Heart left ventricle (tissue), 16 donors: ENCODE measurements at regions not wholly inside any gene's neighbourhood (a gene's known extent, or its start where the extent isn't known, plus 50 kb on each side); places are given as distances from the start of the nearest gene placed in this dataset.

Experiments
- ATAC-seq, 4 donors: fragments of 200-7000 bp; cut with Tn5 transposase; one replicate each; pipeline ENCODE4 v1.9.1; 2020 to 2022; ENCODE audit warnings: moderate library complexity in 4 of 4, mild to moderate bottlenecking in 3 of 4, moderate number of reproducible peaks in 1 of 4
- DNase-seq, 5 donors: peaks; one replicate each; pipeline ENCODE4 v3.0.0-alpha.2; 2020
- H3K27ac ChIP-seq, 12 donors: fragments of 200-600 bp; sonication (generic) in 4 of 12; one replicate each; pipeline versions ENCODE4 v1.5.0 to v1.8.0; 2016 to 2022; ENCODE audit warnings: mild to moderate bottlenecking in 2 of 12
- H3K27me3 ChIP-seq, 9 donors: fragments of 200-600 bp; sonication (generic) in 2 of 9; one replicate each; pipeline versions ENCODE4 v1.5.1 to v1.8.0; 2016 to 2022; ENCODE audit warnings: mild to moderate bottlenecking in 3 of 9
- H3K36me3 ChIP-seq, 9 donors: fragments of 200-600 bp; sonication (generic) in 2 of 9; one replicate each; pipeline versions ENCODE4 v1.5.0 to v1.8.0; 2018 to 2022; ENCODE audit warnings: mild to moderate bottlenecking in 2 of 9
- H3K4me1 ChIP-seq, 12 donors: fragments of 200-600 bp; sonication (generic) in 4 of 12; one replicate each; pipeline versions ENCODE4 v1.5.0 to v1.8.0; 2016 to 2022; ENCODE audit warnings: mild to moderate bottlenecking in 3 of 12
- H3K4me3 ChIP-seq, 12 donors: fragments of 200-600 bp; sonication (generic) in 4 of 12; one replicate each; pipeline versions ENCODE4 v1.5.0 to v1.8.0; 2017 to 2022; ENCODE audit warnings: mild to moderate bottlenecking in 9 of 12, moderate library complexity in 4 of 12
- H3K9me3 ChIP-seq, 12 donors: fragments of 200-600 bp; sonication (generic) in 4 of 12; one replicate each; pipeline versions ENCODE4 v1.5.0 to v1.8.0; 2016 to 2022; ENCODE audit warnings: mild to moderate bottlenecking in 1 of 12
- POLR2A ChIP-seq, 2 donors: fragments of 450-650 bp; IDR thresholded peaks; one replicate each; pipeline ENCODE4 v1.6.1; 2017; ENCODE audit warnings: antibody characterized with exemption in 2 of 2, mild to moderate bottlenecking in 2 of 2, moderate library complexity in 2 of 2
- WGBS, 4 donors: extraction: QIAGEN DNeasy Blood & Tissue Kit in 2 of 4; methylation state at CpG; one replicate each; pipeline versions ENCODE4 v1.1.5 to v1.1.7; 2013 to 2018; 5-methylcytosine and 5-hydroxymethylcytosine counted together
- intact Hi-C, 10 donors: fragments of 100-400 bp; cut with DNase I; formaldehyde crosslinking; loops; one replicate each; pipeline versions ENCODE4 v1.11.1 to v1.14.2; 2022
- TF ChIP-seq, protein P1 (sequence below), 12 donors: fragments of 200-600 bp; sonication (generic) in 4 of 12; IDR thresholded peaks; one replicate each; pipeline versions ENCODE4 v1.5.0 to v1.8.0; 2018 to 2022; ENCODE audit warnings: antibody characterized with exemption in 12 of 12, mild to moderate bottlenecking in 5 of 12
- donor health status: ischemic (EF 13 %, LVEDD 7.1; RV severe dilation, severe dysfunction).
- donor health status: healthy with polysubstance abuse.
- donor health status: DM: no; HTN: yes; CAD: no.
- donor health status: DM: no; HTN: no; CAD: no.
- donor health status: ischemic (EF 25% LVEDD 6.9; RV normal size, moderate dysfunction).
- donor health status: ischemic (EF 25% LVEDD 5.7; RV mildly dilated, moderate dysfunction).
- donor health status: healthy.
- donor health status: DM: yes; HTN: yes; CAD: no.
- donor health status: ischemic (EF 35%, LVEDD 5.7; RV mildly dilated, moderate dysfunction).
- donor health status: nonischemic (EF 11% LVEDD 7.7; RV severe dilation, severe dysfunction).
- donor health status: DM: yes; HTN: yes; CAD: no.
- donor health status: PGD.
- donor health status: ischemic (EF 29% LVEDD 5.4; RV normal size, mild dysfunction).
- donor health status: nonischemic (EF 23%, LVEDD 6.1; RV moderate dilation, normal function).

- Histone ChIP-seq H3K36me3 (no peaks in the 10 kb centered on the region), H3K27me3 (no peaks in the 10 kb centered on the region), H3K4me1 (peaks cover 0 to 24% (median 7%) of the 10 kb centered on the region in 12 donors), H3K4me3 (no peak overlapping the region), H3K9me3 (no peaks in the 10 kb centered on the region), H3K27ac (no peak overlapping the region)
- TF ChIP-seq, protein P1, sequence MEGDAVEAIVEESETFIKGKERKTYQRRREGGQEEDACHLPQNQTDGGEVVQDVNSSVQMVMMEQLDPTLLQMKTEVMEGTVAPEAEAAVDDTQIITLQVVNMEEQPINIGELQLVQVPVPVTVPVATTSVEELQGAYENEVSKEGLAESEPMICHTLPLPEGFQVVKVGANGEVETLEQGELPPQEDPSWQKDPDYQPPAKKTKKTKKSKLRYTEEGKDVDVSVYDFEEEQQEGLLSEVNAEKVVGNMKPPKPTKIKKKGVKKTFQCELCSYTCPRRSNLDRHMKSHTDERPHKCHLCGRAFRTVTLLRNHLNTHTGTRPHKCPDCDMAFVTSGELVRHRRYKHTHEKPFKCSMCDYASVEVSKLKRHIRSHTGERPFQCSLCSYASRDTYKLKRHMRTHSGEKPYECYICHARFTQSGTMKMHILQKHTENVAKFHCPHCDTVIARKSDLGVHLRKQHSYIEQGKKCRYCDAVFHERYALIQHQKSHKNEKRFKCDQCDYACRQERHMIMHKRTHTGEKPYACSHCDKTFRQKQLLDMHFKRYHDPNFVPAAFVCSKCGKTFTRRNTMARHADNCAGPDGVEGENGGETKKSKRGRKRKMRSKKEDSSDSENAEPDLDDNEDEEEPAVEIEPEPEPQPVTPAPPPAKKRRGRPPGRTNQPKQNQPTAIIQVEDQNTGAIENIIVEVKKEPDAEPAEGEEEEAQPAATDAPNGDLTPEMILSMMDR (IDR thresholded peaks at IDR 0.05) = no peak
- TF ChIP-seq POLR2A (IDR thresholded peaks at IDR 0.05) = no peak
- no peak for DNase-seq
- WGBS, 4 donors = 96 to 100% (median 97%) methylated on average over 4 of the region's 4 CpGs
- intact Hi-C loops = loop anchor here in 2 of 10 donors (5.0 to 10.0 kb wide), 2 partner anchors 74 to 96 kb away; no protein-coding TSS in a partner anchor
- ATAC-seq = no peak
Observed at GRCh38 chr6:56378507-56378906, 131.1 kb upstream of the COL21A1 start.

DNA sequence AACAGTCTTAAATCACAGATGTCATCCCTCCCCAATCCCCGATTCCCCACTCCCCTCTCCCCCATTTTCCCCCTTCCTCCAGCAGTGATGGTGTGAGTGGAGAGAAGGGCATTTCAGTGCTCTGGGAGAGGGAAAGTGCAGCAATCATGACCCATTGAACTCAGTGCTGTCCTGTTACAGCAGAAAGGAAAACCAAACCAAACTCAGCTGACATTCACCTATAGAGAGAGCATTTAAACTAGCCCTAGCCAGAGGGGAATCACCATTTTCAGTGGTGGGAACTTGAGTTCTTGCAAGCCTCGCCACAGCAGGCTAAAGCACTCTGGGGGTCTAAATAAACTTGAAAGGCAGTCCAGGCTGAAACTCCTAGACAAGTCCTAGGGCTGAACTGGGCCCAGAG lies 129.9 kb upstream of the COL21A1 start:
- DNase-seq = no peak
- Histone ChIP-seq H3K9me3 (no peaks in the 10 kb centered on the region), H3K4me1 (peaks cover 0 to 32% (median 12%) of the 10 kb centered on the region in 12 donors), H3K36me3 (no peaks in the 10 kb centered on the region), H3K4me3 (no peak overlapping the region), H3K27me3 (no peaks in the 10 kb centered on the region), H3K27ac (no peak overlapping the region)
- TF ChIP-seq, protein P1 (IDR thresholded peaks at IDR 0.05) = no peak
- no peak for TF ChIP-seq POLR2A (IDR thresholded peaks at IDR 0.05)
- ATAC-seq = no peak
- intact Hi-C loops = loop anchor here in 2 of 10 donors (5.0 to 10.0 kb wide), 2 partner anchors 75 to 98 kb away; no protein-coding TSS in a partner anchor
- WGBS, 4 donors = 97 to 100% (median 99%) methylated on average over 2 of the region's 2 CpGs

- no peak for DNase-seq
- Histone ChIP-seq H3K27me3 (no peaks in the 10 kb centered on the region), H3K9me3 (no peaks in the 10 kb centered on the region), H3K27ac (peak overlapping the region in 2 of 12 donors; percentile 62 to 87), H3K4me1 (peaks cover 4 to 47% (median 27%) of the 10 kb centered on the region in 12 donors), H3K36me3 (no peaks in the 10 kb centered on the region), H3K4me3 (no peak overlapping the region)
- WGBS, 4 donors = 89 to 92% (median 90%) methylated on average over 3 of the region's 3 CpGs
- TF ChIP-seq, protein P1 (IDR thresholded peaks at IDR 0.05) = no peak
- no peak for TF ChIP-seq POLR2A (IDR thresholded peaks at IDR 0.05)
- intact Hi-C loops = loop anchor here in 2 of 10 donors (5.0 to 10.0 kb wide), 2 partner anchors 76 to 99 kb away; no protein-coding TSS in a partner anchor
- no peak for ATAC-seq
Observed at GRCh38 chr6:56375806-56376205, 128.4 kb upstream of the COL21A1 start.

DNA sequence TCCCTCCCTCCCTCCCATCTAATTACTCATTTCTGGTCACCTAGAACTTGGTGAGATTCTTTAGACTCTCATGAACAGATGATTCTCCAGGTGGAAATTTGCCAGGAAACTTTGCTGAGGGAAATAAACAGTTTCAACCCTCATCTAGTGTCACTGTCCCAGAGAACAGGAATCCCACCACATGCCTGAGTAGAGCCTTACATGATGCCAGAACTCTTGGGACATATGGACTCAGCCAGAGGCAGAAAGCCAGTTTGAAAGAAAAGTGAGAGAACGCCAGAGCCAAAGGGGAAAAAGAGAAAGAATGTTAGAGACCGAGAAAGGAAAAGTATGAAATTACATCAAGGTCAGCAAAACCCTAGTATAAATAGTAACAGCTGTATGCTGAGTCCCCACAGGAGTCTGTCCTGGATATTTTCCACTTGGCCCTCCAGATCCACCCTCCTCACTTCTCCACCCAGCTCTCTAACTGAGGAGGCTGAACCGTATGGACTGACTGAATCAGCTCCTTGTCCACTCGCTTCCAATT lies 127.5 kb upstream of the COL21A1 start:
- TF ChIP-seq POLR2A (IDR thresholded peaks at IDR 0.05) = no peak
- H3K9me3 ChIP-seq = no peaks in the 10 kb centered on the region
- H3K27me3 ChIP-seq = no peaks in the 10 kb centered on the region
- no peaks in the 10 kb centered on the region for H3K36me3 ChIP-seq
- H3K27ac ChIP-seq = peak overlapping the region in 9 of 12 donors; percentile 5 to 87 (median 62)
- ATAC-seq = peak; percentile 61 to 88 (median 81)
- DNase-seq = peak in 4 of 5 donors; percentile 45 to 62 (median 54)
- H3K4me3 ChIP-seq = no peak overlapping the region
- intact Hi-C loops = loop anchor here in 4 of 10 donors (5.0 to 10.0 kb wide), 4 partner anchors 77 to 167 kb away; no protein-coding TSS in a partner anchor
- H3K4me1 ChIP-seq = peaks cover 4 to 49% (median 36%) of the 10 kb centered on the region in 12 donors
- 42 to 48% (median 46%) methylated on average over 4 of the region's 4 CpGs for WGBS, 4 donors
